HG02759 (cell line): ENCODE measurements at regions not wholly inside any gene's neighbourhood (a gene's known extent, or its start where the extent isn't known, plus 50 kb on each side); places are given as distances from the start of the nearest gene placed in this dataset.

Experiments
- ATAC-seq: cut with Tn5 transposase; IDR thresholded peaks from one replicate; pipeline ENCODE4 v1.9.1; 2021; ENCODE audit warnings: mild to moderate bottlenecking, moderate library complexity; ENCODE audit not compliant: unreplicated experiment

GRCh38 chr22:48644997-48645396 lies 1182.7 kb downstream of the BRD1 start:
- ATAC-seq, result no peak

- no peak for ATAC-seq
These were observed 1183.6 kb downstream of the BRD1 start for GRCh38 chr22:48644108-48644507.

GRCh38 chr22:48643066-48643731 lies 1184.5 kb downstream of the BRD1 start:
- no peak for ATAC-seq

GRCh38 chr22:48642550-48642949 lies 1185.1 kb downstream of the BRD1 start:
- no peak for ATAC-seq

GRCh38 chr22:48641906-48642475 lies 1185.7 kb downstream of the BRD1 start:
- ATAC-seq, result no peak

- no peak for ATAC-seq
These were observed 1186.5 kb downstream of the BRD1 start for GRCh38 chr22:48640890-48641841.

- no peak for ATAC-seq
These were observed 1187.6 kb downstream of the BRD1 start for GRCh38 chr22:48639896-48640748.

GRCh38 chr22:48639021-48639795 lies 1188.5 kb downstream of the BRD1 start:
- ATAC-seq, result no peak

GRCh38 chr22:48637231-48637630 lies 1190.4 kb downstream of the BRD1 start:
- ATAC-seq, result no peak

GRCh38 chr22:48636746-48637145 lies 1190.9 kb downstream of the BRD1 start:
- ATAC-seq, result no peak

- no peak for ATAC-seq
These were observed 1191.9 kb downstream of the BRD1 start for GRCh38 chr22:48635816-48636215.

GRCh38 chr22:48635031-48635430 lies 1192.6 kb downstream of the BRD1 start:
- ATAC-seq, result no peak

GRCh38 chr22:48633996-48634836 lies 1193.5 kb downstream of the BRD1 start:
- ATAC-seq, result no peak

GRCh38 chr22:48632646-48633246 lies 1194.9 kb downstream of the BRD1 start:
- ATAC-seq, result no peak

GRCh38 chr22:48631288-48631863 lies 1196.3 kb downstream of the BRD1 start:
- ATAC-seq, result no peak

GRCh38 chr22:48630848-48631247 lies 1196.8 kb downstream of the BRD1 start:
- ATAC-seq, result no peak

- no peak for ATAC-seq
These were observed 1197.3 kb downstream of the BRD1 start for GRCh38 chr22:48630433-48630754.

- no peak for ATAC-seq
These were observed 1197.8 kb downstream of the BRD1 start for GRCh38 chr22:48629631-48630432.
